WERI-Rb-1 (cell line): ENCODE measurements at regions not wholly inside any gene's neighbourhood (a gene's known extent, or its start where the extent isn't known, plus 50 kb on each side); places are given as distances from the start of the nearest gene placed in this dataset.

Experiments used
- DNase-seq: peaks from one replicate; pipeline ENCODE4 v3.0.0-alpha.2; 2020
- H3K27ac ChIP-seq: fragments of 250-450 bp; sonication (Bioruptor Pico); 2 replicates; pipeline ENCODE4 v1.5.1; 2020; ENCODE audit warnings: mild to moderate bottlenecking, moderate library complexity
- H3K27me3 ChIP-seq: fragments of 250-450 bp; sonication (Bioruptor Pico); 2 replicates; pipeline ENCODE4 v1.5.1; 2021; ENCODE audit warnings: mild to moderate bottlenecking, low read depth, moderate library complexity; ENCODE audit not compliant: insufficient read depth, severe bottlenecking
- H3K36me3 ChIP-seq: fragments of 250-450 bp; sonication (Bioruptor Pico); 2 replicates; pipeline ENCODE4 v1.5.1; 2020; ENCODE audit warnings: mild to moderate bottlenecking, moderate library complexity
- H3K4me3 ChIP-seq: 2 replicates; pipeline ENCODE4 v1.5.1; 2011; ENCODE audit warnings: low read depth, mild to moderate bottlenecking, control low read depth, low read length
- H3K9me3 ChIP-seq: fragments of 250-450 bp; sonication (Bioruptor Pico); 2 replicates; pipeline ENCODE4 v1.5.1; 2021; ENCODE audit warnings: mild to moderate bottlenecking, moderate library complexity; ENCODE audit not compliant: severe bottlenecking
- CTCF ChIP-seq: IDR thresholded peaks from 2 replicates; pipeline ENCODE4 v1.5.1; 2011; ENCODE audit warnings: low read depth, mild to moderate bottlenecking, control low read depth, inconsistent platforms, low read length

- Histone ChIP-seq H3K27me3 (peaks cover 81% of the 10 kb centered on the region), H3K36me3 (no peaks in the 10 kb centered on the region), H3K9me3 (no peaks in the 10 kb centered on the region), H3K27ac (no peak overlapping the region), H3K4me3 (no peak overlapping the region)
- no peak for TF ChIP-seq CTCF
- no peak for DNase-seq
Measured at GRCh38 chr14:38835874-38836273, 267.2 kb downstream of the SEC23A start.

GRCh38 chr14:38828183-38828827, 274.7 kb downstream of the SEC23A start:
- DNase-seq: no peak
- Histone ChIP-seq H3K27ac (no peak overlapping the region), H3K4me3 (no peak overlapping the region)

GRCh38 chr14:38824706-38825105, 278.3 kb downstream of the SEC23A start:
- no peak for TF ChIP-seq CTCF
- H3K27me3 ChIP-seq: peaks cover 33% of the 10 kb centered on the region
- no peak for DNase-seq
- no peak overlapping the region for H3K27ac ChIP-seq
- H3K36me3 ChIP-seq: no peaks in the 10 kb centered on the region
- H3K9me3 ChIP-seq: no peaks in the 10 kb centered on the region
- H3K4me3 ChIP-seq: no peak overlapping the region

More at GRCh38 chr14:38828183-38828827, 274.7 kb downstream of the SEC23A start:
- no peak for TF ChIP-seq CTCF
- no peaks in the 10 kb centered on the region for H3K9me3 ChIP-seq
- no peaks in the 10 kb centered on the region for H3K36me3 ChIP-seq
- peaks cover 38% of the 10 kb centered on the region for H3K27me3 ChIP-seq

- Histone ChIP-seq H3K4me3 (no peak overlapping the region), H3K27ac (no peak overlapping the region), H3K36me3 (no peaks in the 10 kb centered on the region), H3K27me3 (peaks cover 30% of the 10 kb centered on the region), H3K9me3 (peaks cover 3% of the 10 kb centered on the region)
- DNase-seq: no peak
- no peak for TF ChIP-seq CTCF
Measured at GRCh38 chr14:38818555-38818954, 284.5 kb downstream of the SEC23A start.

- Histone ChIP-seq H3K27ac (no peak overlapping the region), H3K9me3 (peaks cover 3% of the 10 kb centered on the region), H3K27me3 (peaks cover 13% of the 10 kb centered on the region), H3K4me3 (no peak overlapping the region), H3K36me3 (no peaks in the 10 kb centered on the region)
- DNase-seq: no peak
- no peak for TF ChIP-seq CTCF
Measured at GRCh38 chr14:38808734-38809455, 294.1 kb downstream of the SEC23A start.

GRCh38 chr14:38799671-38800070, 303.4 kb downstream of the SEC23A start:
- Histone ChIP-seq H3K9me3 (no peaks in the 10 kb centered on the region), H3K27ac (no peak overlapping the region), H3K4me3 (no peak overlapping the region), H3K36me3 (no peaks in the 10 kb centered on the region), H3K27me3 (peaks cover 46% of the 10 kb centered on the region)
- no peak for TF ChIP-seq CTCF
- DNase-seq: no peak
